ENCODE measurements at regions not wholly inside any gene's neighbourhood (a gene's known extent, or its start where the extent isn't known, plus 50 kb on each side); places are given as distances from the start of the nearest gene placed in this dataset.

DNA sequence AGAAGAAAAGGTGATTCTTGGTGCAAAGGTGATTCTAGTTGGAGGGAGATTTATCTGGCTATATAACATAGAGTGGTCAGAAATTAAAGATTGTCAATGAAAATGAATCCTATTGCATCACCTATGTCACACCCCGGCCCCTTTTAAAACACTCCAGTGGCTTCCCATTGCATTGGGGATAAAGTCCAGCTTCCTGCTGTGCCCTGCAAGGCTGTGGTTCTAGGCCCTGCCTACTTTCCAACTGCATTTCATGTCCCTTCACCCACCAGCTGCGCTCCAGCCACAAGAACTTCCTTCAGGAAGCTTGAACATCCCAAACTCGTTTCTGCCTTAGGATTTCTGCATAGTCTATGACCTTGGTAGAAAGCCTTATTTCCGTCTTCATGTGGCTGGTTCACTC lies 118.7 kb upstream of the UMPS start (continued):
- TF ChIP-seq, protein P1, sequence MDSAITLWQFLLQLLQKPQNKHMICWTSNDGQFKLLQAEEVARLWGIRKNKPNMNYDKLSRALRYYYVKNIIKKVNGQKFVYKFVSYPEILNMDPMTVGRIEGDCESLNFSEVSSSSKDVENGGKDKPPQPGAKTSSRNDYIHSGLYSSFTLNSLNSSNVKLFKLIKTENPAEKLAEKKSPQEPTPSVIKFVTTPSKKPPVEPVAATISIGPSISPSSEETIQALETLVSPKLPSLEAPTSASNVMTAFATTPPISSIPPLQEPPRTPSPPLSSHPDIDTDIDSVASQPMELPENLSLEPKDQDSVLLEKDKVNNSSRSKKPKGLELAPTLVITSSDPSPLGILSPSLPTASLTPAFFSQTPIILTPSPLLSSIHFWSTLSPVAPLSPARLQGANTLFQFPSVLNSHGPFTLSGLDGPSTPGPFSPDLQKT (CRISPR knock-in tag; IDR thresholded peaks at IDR 0.05; ENCODE audit: borderline replicate concordance), result no peak
- no peak for TF ChIP-seq ZSCAN31 (CRISPR knock-in tag; IDR thresholded peaks at IDR 0.05; ENCODE audit: low read depth)
- TF ChIP-seq SKI (IDR thresholded peaks at IDR 0.05; ENCODE audit: partially characterized antibody), result no peak
- TF ChIP-seq NCOR1 (IDR thresholded peaks at IDR 0.05; ENCODE audit: borderline replicate concordance, low read length), result peak; percentile 41; the same call in 1 of the 2 replicates
- no peak for TF ChIP-seq ZNF24 (IDR thresholded peaks at IDR 0.05)
- no peak for TF ChIP-seq TCF7L2 (IDR thresholded peaks at IDR 0.05; ENCODE audit: low read depth, low read length)
- TF ChIP-seq, protein P2, sequence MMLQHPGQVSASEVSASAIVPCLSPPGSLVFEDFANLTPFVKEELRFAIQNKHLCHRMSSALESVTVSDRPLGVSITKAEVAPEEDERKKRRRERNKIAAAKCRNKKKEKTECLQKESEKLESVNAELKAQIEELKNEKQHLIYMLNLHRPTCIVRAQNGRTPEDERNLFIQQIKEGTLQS (CRISPR knock-in tag; IDR thresholded peaks at IDR 0.05), result peak; percentile 63; the same call in 1 of the 2 replicates
- TF ChIP-seq ZNF235 (CRISPR knock-in tag; IDR thresholded peaks at IDR 0.05; ENCODE audit: borderline replicate concordance), result no peak
- no peak for TF ChIP-seq ZNF678 (CRISPR knock-in tag; IDR thresholded peaks at IDR 0.05)

DNA sequence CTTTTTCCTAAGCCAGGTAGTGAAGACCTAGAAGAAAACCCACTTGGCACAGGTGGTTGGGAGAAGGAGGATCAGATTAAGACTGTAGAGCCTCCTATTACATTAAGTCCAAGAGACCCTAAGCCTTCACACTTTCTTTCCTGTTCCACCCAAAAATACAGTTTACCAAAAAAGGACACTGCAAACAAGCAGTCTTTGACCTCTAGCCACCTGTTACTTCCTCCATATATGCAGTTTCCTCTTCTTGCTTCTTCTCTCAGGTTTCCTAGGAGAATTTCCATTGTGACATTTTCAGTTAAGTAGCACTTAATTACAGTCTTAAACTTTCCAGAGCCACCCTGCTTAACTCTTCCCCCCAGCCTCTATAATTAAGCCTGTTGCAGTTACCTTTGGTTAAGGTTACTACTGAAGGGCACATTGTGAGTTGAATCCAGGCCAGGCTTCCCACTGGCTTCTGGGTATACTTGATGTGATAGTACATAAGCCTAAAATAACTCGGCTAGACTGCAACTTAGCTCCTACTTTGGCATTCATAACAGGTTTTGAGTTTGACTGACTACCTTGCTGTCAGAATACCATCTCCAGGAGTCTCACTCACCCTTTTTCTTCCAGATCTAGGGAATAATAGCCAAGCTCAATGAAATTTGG lies 114.2 kb upstream of the UMPS start:
- BruUV-seq (replicated peaks), result no TSS peak
- ATAC-seq (no peak), DNase-seq (ENCODE audit: low spot score) (no peak), FAIRE-seq (no peak)
- Histone ChIP-seq H3K36me3 (replicated peaks in 1 of 2; ENCODE audit: control insufficient read depth in 1 of 2, insufficient read depth in 2 of 2, low read length in 2 of 2) (no peaks in the 10 kb centered on the region), H3K79me2 (ENCODE audit: insufficient read depth, low read length) (peaks cover 39% of the 10 kb centered on the region), H3K4me1 (ENCODE audit: insufficient read depth, low read length) (peaks cover 94% of the 10 kb centered on the region), H2AFZ (ENCODE audit: low read length) (no peak overlapping the region), H3K27ac (ENCODE audit: extremely low read length, insufficient read depth, low read length) (peak overlapping the region; percentile 45), H3K9me3 (ENCODE audit: low read length) (no peaks in the 10 kb centered on the region), H3K27me3 (ENCODE audit: control insufficient read depth in 1 of 2, insufficient read depth in 2 of 2, low read length in 2 of 2) (no peaks in the 10 kb centered on the region), H3K9ac (ENCODE audit: insufficient read depth, low read depth, low read length) (peak overlapping the region; percentile 12; the same call in 1 of the 2 replicates), H3K4me2 (ENCODE audit: low read depth, low read length) (no peak overlapping the region), H3K4me3 (replicated peaks in 1 of 3; ENCODE audit: insufficient read depth in 1 of 3, low read depth in 2 of 3, low read length in 3 of 3) (no peak overlapping the region), H4K20me1 (ENCODE audit: insufficient read depth, low read length) (no peaks in the 10 kb centered on the region)
- POLR2A ChIA-PET, result interaction anchor here (6.5 kb wide), 1 partner anchor 19 kb away, joined by 114 read pairs; no protein-coding TSS in a partner anchor
- intact Hi-C loops (cut with micrococcal nuclease; ENCODE audit: unreplicated experiment), result no loop called here
- in situ Hi-C loops (cut with HindIII; ENCODE audit: extremely low pct_ligation_motif_present, low pct_unique_long_range_greater_than_20kb), result no loop called here
- WGBS (ENCODE audit: low lambda C conversion rate), result 88% methylated on average over 1 of the region's 1 CpG
- CTCF ChIA-PET (ENCODE audit: low intra/inter-chr PET ratio, low total read pairs), result no interaction called here
- TF ChIP-seq MAFK (conservative IDR thresholded peaks at IDR 0.05 in 1 of 2, IDR thresholded peaks at IDR 0.05 in 1 of 2; ENCODE audit: low read length in 2 of 2) (no peak), ZNF331 (CRISPR knock-in tag; IDR thresholded peaks at IDR 0.05) (no peak), ZNF619 (CRISPR knock-in tag; IDR thresholded peaks at IDR 0.05) (no peak)
- TF ChIP-seq, protein P3, sequence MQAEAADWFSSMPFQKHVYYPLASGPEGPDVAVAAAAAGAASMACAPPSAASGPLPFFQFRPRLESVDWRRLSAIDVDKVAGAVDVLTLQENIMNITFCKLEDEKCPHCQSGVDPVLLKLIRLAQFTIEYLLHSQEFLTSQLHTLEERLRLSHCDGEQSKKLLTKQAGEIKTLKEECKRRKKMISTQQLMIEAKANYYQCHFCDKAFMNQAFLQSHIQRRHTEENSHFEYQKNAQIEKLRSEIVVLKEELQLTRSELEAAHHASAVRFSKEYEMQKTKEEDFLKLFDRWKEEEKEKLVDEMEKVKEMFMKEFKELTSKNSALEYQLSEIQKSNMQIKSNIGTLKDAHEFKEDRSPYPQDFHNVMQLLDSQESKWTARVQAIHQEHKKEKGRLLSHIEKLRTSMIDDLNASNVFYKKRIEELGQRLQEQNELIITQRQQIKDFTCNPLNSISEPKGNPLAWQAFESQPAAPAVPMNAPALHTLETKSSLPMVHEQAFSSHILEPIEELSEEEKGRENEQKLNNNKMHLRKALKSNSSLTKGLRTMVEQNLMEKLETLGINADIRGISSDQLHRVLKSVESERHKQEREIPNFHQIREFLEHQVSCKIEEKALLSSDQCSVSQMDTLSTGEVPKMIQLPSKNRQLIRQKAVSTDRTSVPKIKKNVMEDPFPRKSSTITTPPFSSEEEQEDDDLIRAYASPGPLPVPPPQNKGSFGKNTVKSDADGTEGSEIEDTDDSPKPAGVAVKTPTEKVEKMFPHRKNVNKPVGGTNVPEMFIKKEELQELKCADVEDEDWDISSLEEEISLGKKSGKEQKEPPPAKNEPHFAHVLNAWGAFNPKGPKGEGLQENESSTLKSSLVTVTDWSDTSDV (CRISPR knock-in tag; IDR thresholded peaks at IDR 0.05), result no peak
- TF ChIP-seq, protein P4, sequence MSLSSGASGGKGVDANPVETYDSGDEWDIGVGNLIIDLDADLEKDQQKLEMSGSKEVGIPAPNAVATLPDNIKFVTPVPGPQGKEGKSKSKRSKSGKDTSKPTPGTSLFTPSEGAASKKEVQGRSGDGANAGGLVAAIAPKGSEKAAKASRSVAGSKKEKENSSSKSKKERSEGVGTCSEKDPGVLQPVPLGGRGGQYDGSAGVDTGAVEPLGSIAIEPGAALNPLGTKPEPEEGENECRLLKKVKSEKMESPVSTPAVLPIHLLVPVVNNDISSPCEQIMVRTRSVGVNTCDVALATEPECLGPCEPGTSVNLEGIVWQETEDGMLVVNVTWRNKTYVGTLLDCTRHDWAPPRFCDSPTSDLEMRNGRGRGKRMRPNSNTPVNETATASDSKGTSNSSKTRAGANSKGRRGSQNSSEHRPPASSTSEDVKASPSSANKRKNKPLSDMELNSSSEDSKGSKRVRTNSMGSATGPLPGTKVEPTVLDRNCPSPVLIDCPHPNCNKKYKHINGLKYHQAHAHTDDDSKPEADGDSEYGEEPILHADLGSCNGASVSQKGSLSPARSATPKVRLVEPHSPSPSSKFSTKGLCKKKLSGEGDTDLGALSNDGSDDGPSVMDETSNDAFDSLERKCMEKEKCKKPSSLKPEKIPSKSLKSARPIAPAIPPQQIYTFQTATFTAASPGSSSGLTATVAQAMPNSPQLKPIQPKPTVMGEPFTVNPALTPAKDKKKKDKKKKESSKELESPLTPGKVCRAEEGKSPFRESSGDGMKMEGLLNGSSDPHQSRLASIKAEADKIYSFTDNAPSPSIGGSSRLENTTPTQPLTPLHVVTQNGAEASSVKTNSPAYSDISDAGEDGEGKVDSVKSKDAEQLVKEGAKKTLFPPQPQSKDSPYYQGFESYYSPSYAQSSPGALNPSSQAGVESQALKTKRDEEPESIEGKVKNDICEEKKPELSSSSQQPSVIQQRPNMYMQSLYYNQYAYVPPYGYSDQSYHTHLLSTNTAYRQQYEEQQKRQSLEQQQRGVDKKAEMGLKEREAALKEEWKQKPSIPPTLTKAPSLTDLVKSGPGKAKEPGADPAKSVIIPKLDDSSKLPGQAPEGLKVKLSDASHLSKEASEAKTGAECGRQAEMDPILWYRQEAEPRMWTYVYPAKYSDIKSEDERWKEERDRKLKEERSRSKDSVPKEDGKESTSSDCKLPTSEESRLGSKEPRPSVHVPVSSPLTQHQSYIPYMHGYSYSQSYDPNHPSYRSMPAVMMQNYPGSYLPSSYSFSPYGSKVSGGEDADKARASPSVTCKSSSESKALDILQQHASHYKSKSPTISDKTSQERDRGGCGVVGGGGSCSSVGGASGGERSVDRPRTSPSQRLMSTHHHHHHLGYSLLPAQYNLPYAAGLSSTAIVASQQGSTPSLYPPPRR (CRISPR knock-in tag; IDR thresholded peaks at IDR 0.05; ENCODE audit: borderline replicate concordance), result no peak

Measured in HepG2 (cell line).